HEK293T (cell line): ENCODE measurements at regions not wholly inside any gene's neighbourhood (a gene's known extent, or its start where the extent isn't known, plus 50 kb on each side); places are given as distances from the start of the nearest gene placed in this dataset.

Source experiments
- BHLHE40 ChIP-seq: fragments of 450-650 bp; IDR thresholded peaks from 2 replicates; pipeline ENCODE4 v1.6.1; 2016; ENCODE audit warnings: mild to moderate bottlenecking, moderate library complexity, borderline replicate concordance
- ELF4 ChIP-seq: fragments of 450-650 bp; IDR thresholded peaks from 2 replicates; pipeline ENCODE4 v1.6.1; 2017; ENCODE audit warnings: antibody characterized with exemption
- FOXA1 ChIP-seq: fragments of 450-650 bp; IDR thresholded peaks from 2 replicates; pipeline ENCODE4 v1.6.1; 2016; ENCODE audit warnings: mild to moderate bottlenecking
- FOXK2 ChIP-seq: fragments of 450-650 bp; IDR thresholded peaks from 2 replicates; pipeline ENCODE4 v1.6.1; 2016; ENCODE audit warnings: mild to moderate bottlenecking
- FOXM1 ChIP-seq: fragments of 450-650 bp; IDR thresholded peaks from 2 replicates; pipeline ENCODE4 v1.6.1; 2017; ENCODE audit warnings: mild to moderate bottlenecking, borderline replicate concordance
- LEF1 ChIP-seq: fragments of 450-650 bp; IDR thresholded peaks from 2 replicates; pipeline ENCODE4 v1.6.1; 2017; ENCODE audit warnings: mild to moderate bottlenecking, borderline replicate concordance
- SP1 ChIP-seq: fragments of 450-650 bp; IDR thresholded peaks from 2 replicates; pipeline ENCODE4 v1.6.1; 2017
- SUZ12 ChIP-seq: fragments of 450-650 bp; IDR thresholded peaks from 2 replicates; pipeline ENCODE4 v1.6.1; 2016; ENCODE audit warnings: mild to moderate bottlenecking
- TARDBP ChIP-seq: fragments of 450-650 bp; IDR thresholded peaks from 2 replicates; pipeline ENCODE4 v1.6.1; 2016
- ZNF384 ChIP-seq: fragments of 450-650 bp; IDR thresholded peaks from 2 replicates; pipeline ENCODE4 v1.6.1; 2016
- TF ChIP-seq, protein P1 (sequence below): fragments of 450-650 bp; IDR thresholded peaks from 2 replicates; pipeline ENCODE4 v1.6.1; 2016

DNA sequence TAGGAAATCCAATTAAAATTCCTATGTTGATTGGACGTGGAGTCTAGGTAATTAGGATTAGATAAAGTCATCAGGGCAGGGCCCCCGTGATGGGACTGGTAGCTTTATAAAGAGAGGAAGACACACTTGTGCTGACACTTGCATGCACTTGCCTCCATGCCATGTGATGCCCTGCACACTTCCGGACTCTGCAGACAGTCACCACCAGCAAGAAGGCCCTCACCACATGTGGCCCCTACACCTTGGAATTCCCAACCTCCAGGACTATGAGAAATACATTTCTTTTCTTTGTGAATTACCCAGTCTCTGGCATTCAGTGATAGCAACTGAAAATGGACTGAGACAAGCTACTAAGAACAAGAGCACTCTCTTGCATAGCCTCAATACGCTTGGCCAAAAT lies 90.6 kb downstream of the CRYGS start:
- TF ChIP-seq SP1 (no peak), SUZ12 (no peak), BHLHE40 (no peak), LEF1 (no peak), FOXA1 (no peak), FOXK2 (no peak), ELF4 (no peak), FOXM1 (no peak), ZNF384 (no peak), TARDBP (no peak)
- TF ChIP-seq, protein P1, sequence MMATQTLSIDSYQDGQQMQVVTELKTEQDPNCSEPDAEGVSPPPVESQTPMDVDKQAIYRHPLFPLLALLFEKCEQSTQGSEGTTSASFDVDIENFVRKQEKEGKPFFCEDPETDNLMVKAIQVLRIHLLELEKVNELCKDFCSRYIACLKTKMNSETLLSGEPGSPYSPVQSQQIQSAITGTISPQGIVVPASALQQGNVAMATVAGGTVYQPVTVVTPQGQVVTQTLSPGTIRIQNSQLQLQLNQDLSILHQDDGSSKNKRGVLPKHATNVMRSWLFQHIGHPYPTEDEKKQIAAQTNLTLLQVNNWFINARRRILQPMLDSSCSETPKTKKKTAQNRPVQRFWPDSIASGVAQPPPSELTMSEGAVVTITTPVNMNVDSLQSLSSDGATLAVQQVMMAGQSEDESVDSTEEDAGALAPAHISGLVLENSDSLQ: no peak
